ENCODE measurements at regions not wholly inside any gene's neighbourhood (a gene's known extent, or its start where the extent isn't known, plus 50 kb on each side); places are given as distances from the start of the nearest gene placed in this dataset.

DNA sequence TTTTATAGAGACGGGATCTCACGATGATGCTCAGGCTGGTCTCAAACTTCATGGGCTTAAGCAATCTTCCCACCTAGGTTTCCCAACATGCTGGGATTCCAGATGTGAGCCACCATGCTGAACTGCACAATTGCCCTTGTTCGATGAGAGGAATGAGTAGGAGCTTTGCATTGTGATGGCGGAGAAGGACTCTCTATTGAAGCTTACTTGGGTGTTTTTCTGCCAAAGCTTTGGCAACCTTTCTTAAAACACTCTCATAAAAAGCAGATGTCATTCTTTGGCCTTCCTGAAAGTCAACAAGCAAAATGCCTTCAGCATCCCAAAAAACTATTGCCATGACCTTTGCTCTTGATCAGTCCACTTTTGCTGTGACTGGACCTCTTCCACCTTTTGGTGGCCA, 904.8 kb upstream of the TMEM132C start:
- TF ChIP-seq, protein P1, sequence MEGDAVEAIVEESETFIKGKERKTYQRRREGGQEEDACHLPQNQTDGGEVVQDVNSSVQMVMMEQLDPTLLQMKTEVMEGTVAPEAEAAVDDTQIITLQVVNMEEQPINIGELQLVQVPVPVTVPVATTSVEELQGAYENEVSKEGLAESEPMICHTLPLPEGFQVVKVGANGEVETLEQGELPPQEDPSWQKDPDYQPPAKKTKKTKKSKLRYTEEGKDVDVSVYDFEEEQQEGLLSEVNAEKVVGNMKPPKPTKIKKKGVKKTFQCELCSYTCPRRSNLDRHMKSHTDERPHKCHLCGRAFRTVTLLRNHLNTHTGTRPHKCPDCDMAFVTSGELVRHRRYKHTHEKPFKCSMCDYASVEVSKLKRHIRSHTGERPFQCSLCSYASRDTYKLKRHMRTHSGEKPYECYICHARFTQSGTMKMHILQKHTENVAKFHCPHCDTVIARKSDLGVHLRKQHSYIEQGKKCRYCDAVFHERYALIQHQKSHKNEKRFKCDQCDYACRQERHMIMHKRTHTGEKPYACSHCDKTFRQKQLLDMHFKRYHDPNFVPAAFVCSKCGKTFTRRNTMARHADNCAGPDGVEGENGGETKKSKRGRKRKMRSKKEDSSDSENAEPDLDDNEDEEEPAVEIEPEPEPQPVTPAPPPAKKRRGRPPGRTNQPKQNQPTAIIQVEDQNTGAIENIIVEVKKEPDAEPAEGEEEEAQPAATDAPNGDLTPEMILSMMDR (IDR thresholded peaks at IDR 0.05 in 2 of 3, conservative IDR thresholded peaks at IDR 0.05 in 1 of 3; ENCODE audit: control insufficient read depth in 2 of 3, extremely low read depth in 1 of 3, insufficient read depth in 1 of 3, low read depth in 3 of 3, low read length in 3 of 3): no peak
- TF ChIP-seq, protein P2, sequence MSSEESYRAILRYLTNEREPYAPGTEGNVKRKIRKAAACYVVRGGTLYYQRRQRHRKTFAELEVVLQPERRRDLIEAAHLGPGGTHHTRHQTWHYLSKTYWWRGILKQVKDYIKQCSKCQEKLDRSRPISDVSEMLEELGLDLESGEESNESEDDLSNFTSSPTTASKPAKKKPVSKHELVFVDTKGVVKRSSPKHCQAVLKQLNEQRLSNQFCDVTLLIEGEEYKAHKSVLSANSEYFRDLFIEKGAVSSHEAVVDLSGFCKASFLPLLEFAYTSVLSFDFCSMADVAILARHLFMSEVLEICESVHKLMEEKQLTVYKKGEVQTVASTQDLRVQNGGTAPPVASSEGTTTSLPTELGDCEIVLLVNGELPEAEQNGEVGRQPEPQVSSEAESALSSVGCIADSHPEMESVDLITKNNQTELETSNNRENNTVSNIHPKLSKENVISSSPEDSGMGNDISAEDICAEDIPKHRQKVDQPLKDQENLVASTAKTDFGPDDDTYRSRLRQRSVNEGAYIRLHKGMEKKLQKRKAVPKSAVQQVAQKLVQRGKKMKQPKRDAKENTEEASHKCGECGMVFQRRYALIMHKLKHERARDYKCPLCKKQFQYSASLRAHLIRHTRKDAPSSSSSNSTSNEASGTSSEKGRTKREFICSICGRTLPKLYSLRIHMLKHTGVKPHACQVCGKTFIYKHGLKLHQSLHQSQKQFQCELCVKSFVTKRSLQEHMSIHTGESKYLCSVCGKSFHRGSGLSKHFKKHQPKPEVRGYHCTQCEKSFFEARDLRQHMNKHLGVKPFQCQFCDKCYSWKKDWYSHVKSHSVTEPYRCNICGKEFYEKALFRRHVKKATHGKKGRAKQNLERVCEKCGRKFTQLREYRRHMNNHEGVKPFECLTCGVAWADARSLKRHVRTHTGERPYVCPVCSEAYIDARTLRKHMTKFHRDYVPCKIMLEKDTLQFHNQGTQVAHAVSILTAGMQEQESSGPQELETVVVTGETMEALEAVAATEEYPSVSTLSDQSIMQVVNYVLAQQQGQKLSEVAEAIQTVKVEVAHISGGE (CRISPR knock-in tag; IDR thresholded peaks at IDR 0.05): no peak
- TF ChIP-seq, protein P3, sequence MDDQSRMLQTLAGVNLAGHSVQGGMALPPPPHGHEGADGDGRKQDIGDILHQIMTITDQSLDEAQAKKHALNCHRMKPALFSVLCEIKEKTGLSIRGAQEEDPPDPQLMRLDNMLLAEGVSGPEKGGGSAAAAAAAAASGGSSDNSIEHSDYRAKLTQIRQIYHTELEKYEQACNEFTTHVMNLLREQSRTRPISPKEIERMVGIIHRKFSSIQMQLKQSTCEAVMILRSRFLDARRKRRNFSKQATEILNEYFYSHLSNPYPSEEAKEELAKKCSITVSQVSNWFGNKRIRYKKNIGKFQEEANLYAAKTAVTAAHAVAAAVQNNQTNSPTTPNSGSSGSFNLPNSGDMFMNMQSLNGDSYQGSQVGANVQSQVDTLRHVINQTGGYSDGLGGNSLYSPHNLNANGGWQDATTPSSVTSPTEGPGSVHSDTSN (IDR thresholded peaks at IDR 0.05; ENCODE audit: insufficient replicate concordance, low read depth, low read length): no peak
- TF ChIP-seq JUNB (IDR thresholded peaks at IDR 0.05): no peak
